Esophagus squamous epithelium (tissue), 5 donors: ENCODE measurements at regions not wholly inside any gene's neighbourhood (a gene's known extent, or its start where the extent isn't known, plus 50 kb on each side); places are given as distances from the start of the nearest gene placed in this dataset.

Experiments
- DNase-seq: peaks from one replicate; lab custom pipeline; 2025; lab: John Stamatoyannopoulos, UW
- H3K27ac ChIP-seq, 4 donors: fragments of 200-600 bp; sonication (generic); one replicate each; pipeline ENCODE4 v1.5.1; 2016 to 2019; ENCODE audit warnings: mild to moderate bottlenecking in 1 of 4
- H3K27me3 ChIP-seq, 4 donors: fragments of 200-600 bp; sonication (generic); 1 replicate in 3 of 4; 2 replicates in 1 of 4; pipeline versions ENCODE4 v1.5.1 to v1.6.0; 2017 to 2021; ENCODE audit warnings: antibody characterized with exemption in 1 of 4
- H3K36me3 ChIP-seq, 3 donors: fragments of 200-600 bp; sonication (generic); one replicate each; pipeline ENCODE4 v1.5.1; 2016 to 2019
- H3K4me1 ChIP-seq, 3 donors: fragments of 200-600 bp; sonication (generic); one replicate each; pipeline ENCODE4 v1.5.1; 2017 to 2019
- H3K4me3 ChIP-seq, 4 donors: fragments of 200-600 bp; sonication (generic); 1 replicate in 3 of 4; 2 replicates in 1 of 4; pipeline ENCODE4 v1.5.1; 2016 to 2019; ENCODE audit warnings: mild to moderate bottlenecking in 2 of 4, moderate library complexity in 1 of 4
- H3K9me3 ChIP-seq, 3 donors: fragments of 200-600 bp; sonication (generic); one replicate each; pipeline ENCODE4 v1.5.1; 2016 to 2019
- CTCF ChIP-seq, 6 experiments: fragments of 450-650 bp in 4 of 6; fragments of 200-600 bp in 2 of 6; sonication (generic) in 2 of 6; IDR thresholded peaks; one replicate each; pipeline ENCODE4 v1.5.1; 2016 to 2019; ENCODE audit warnings: antibody characterized with exemption in 6 of 6, mild to moderate bottlenecking in 4 of 6, moderate library complexity in 4 of 6
- POLR2A ChIP-seq, 4 donors: fragments of 450-650 bp; IDR thresholded peaks; one replicate each; pipeline ENCODE4 v1.6.1; 2017; ENCODE audit warnings: antibody characterized with exemption in 4 of 4, mild to moderate bottlenecking in 4 of 4, moderate library complexity in 3 of 4
- WGBS, 2 donors: methylation state at CpG; one replicate each; pipeline ENCODE4 v1.1.5; 2018; 5-methylcytosine and 5-hydroxymethylcytosine counted together
- intact Hi-C: fragments of 100-400 bp; cut with DNase I; formaldehyde crosslinking; loops from one replicate; pipeline ENCODE4 v1.15.0; 2022
- donor health status: DM: yes; HTN: yes; CAD: no.

- H3K9me3 ChIP-seq, result no peaks in the 10 kb centered on the region
- no peaks in the 10 kb centered on the region for H3K4me1 ChIP-seq
- H3K36me3 ChIP-seq, result no peaks in the 10 kb centered on the region
- H3K27me3 ChIP-seq, result peaks cover 0 to 5% (median 0%) of the 10 kb centered on the region in 4 donors
- DNase-seq, result no peak
- 32 to 46% methylated on average over 3 of the region's 3 CpGs for WGBS, 2 donors
- intact Hi-C loops, result no loop called here
- no peak for TF ChIP-seq CTCF (IDR thresholded peaks at IDR 0.05)
- TF ChIP-seq POLR2A (IDR thresholded peaks at IDR 0.05), result no peak
- H3K4me3 ChIP-seq, result no peak overlapping the region
- no peak overlapping the region for H3K27ac ChIP-seq
Observed at GRCh38 chr12:129959889-129960288, 56.1 kb upstream of the TMEM132D start.

GRCh38 chr12:129961091-129961490, 57.3 kb upstream of the TMEM132D start:
- no peak for DNase-seq
- intact Hi-C loops, result no loop called here
- H3K4me1 ChIP-seq, result no peaks in the 10 kb centered on the region
- no peak overlapping the region for H3K4me3 ChIP-seq
- TF ChIP-seq POLR2A (IDR thresholded peaks at IDR 0.05) (no peak), CTCF (IDR thresholded peaks at IDR 0.05) (no peak)
- peaks cover 0 to 5% (median 0%) of the 10 kb centered on the region in 4 donors for H3K27me3 ChIP-seq
- 25 to 32% methylated on average over 2 to 4 of the region's 4 CpGs for WGBS, 2 donors
- no peaks in the 10 kb centered on the region for H3K36me3 ChIP-seq
- H3K9me3 ChIP-seq, result no peaks in the 10 kb centered on the region
- H3K27ac ChIP-seq, result no peak overlapping the region

GRCh38 chr12:129961856-129962255, 58.0 kb upstream of the TMEM132D start:
- H3K9me3 ChIP-seq, result no peaks in the 10 kb centered on the region
- no peaks in the 10 kb centered on the region for H3K4me1 ChIP-seq
- no peak for DNase-seq
- no peak overlapping the region for H3K4me3 ChIP-seq
- intact Hi-C loops, result no loop called here
- H3K27ac ChIP-seq, result no peak overlapping the region
- TF ChIP-seq POLR2A (IDR thresholded peaks at IDR 0.05) (no peak), CTCF (IDR thresholded peaks at IDR 0.05) (no peak)
- 50 to 100% methylated on average over 1 of the region's 1 CpG for WGBS, 2 donors
- peaks cover 0 to 5% (median 0%) of the 10 kb centered on the region in 4 donors for H3K27me3 ChIP-seq
- H3K36me3 ChIP-seq, result no peaks in the 10 kb centered on the region

- Histone ChIP-seq H3K36me3 (no peaks in the 10 kb centered on the region), H3K9me3 (no peaks in the 10 kb centered on the region), H3K4me1 (no peaks in the 10 kb centered on the region), H3K4me3 (no peak overlapping the region), H3K27me3 (peaks cover 0 to 5% (median 0%) of the 10 kb centered on the region in 4 donors), H3K27ac (no peak overlapping the region)
- intact Hi-C loops, result no loop called here
- no peak for DNase-seq
- no peak for TF ChIP-seq POLR2A (IDR thresholded peaks at IDR 0.05)
- WGBS, 2 donors, result 66 to 76% methylated on average over 7 of the region's 7 CpGs
Observed at GRCh38 chr12:129964300-129964699, 60.5 kb upstream of the TMEM132D start.

GRCh38 chr12:129964826-129965457, 61.1 kb upstream of the TMEM132D start:
- TF ChIP-seq CTCF (IDR thresholded peaks at IDR 0.05), result no peak
- TF ChIP-seq POLR2A (IDR thresholded peaks at IDR 0.05), result no peak
- peaks cover 0 to 5% (median 0%) of the 10 kb centered on the region in 4 donors for H3K27me3 ChIP-seq
- H3K4me3 ChIP-seq, result no peak overlapping the region
- H3K4me1 ChIP-seq, result no peaks in the 10 kb centered on the region
- no peaks in the 10 kb centered on the region for H3K36me3 ChIP-seq
- no peak overlapping the region for H3K27ac ChIP-seq
- intact Hi-C loops, result no loop called here
- DNase-seq, result no peak
- 37 to 47% methylated on average over 5 of the region's 5 CpGs for WGBS, 2 donors
- H3K9me3 ChIP-seq, result no peaks in the 10 kb centered on the region
